Astrocyte (in vitro differentiated cells and primary cell): ENCODE measurements at regions not wholly inside any gene's neighbourhood (a gene's known extent, or its start where the extent isn't known, plus 50 kb on each side); places are given as distances from the start of the nearest gene placed in this dataset.

Experiments used
- DNase-seq: peaks from one replicate; pipeline ENCODE4 v3.0.0-alpha.2; 2010; ENCODE audit warnings: low read depth
- FAIRE-seq: peaks from 2 replicates; lab custom pipeline; 2011; peaks lifted over from hg19 to GRCh38; lab: Jason Lieb, UNC
- H2AFZ ChIP-seq: 2 replicates; pipeline ENCODE4 v1.6.0; 2012; ENCODE audit warnings: low read depth, low read length, inconsistent platforms
- H3K27ac ChIP-seq: 2 replicates; pipeline ENCODE4 v1.5.1; 2011; ENCODE audit warnings: low read depth, low read length, inconsistent platforms
- H3K27me3 ChIP-seq: 2 replicates; pipeline ENCODE4 v1.6.0; 2011; ENCODE audit warnings: low read length, inconsistent platforms; ENCODE audit not compliant: insufficient read depth
- H3K36me3 ChIP-seq: 2 replicates; pipeline ENCODE4 v1.5.1; 2011; ENCODE audit warnings: low read length, inconsistent platforms; ENCODE audit not compliant: insufficient read depth
- H3K4me1 ChIP-seq: 2 replicates; pipeline ENCODE4 v1.5.1; 2011; ENCODE audit warnings: low read length, inconsistent platforms; ENCODE audit not compliant: insufficient read depth
- H3K4me2 ChIP-seq: 2 replicates; pipeline ENCODE4 v1.6.0; 2012; ENCODE audit warnings: low read length, inconsistent platforms
- H3K4me3 ChIP-seq: 2 replicates; pipeline ENCODE4 v1.5.1; 2011; ENCODE audit warnings: low read depth, mild to moderate bottlenecking, low read length, inconsistent platforms; ENCODE audit not compliant: insufficient read depth
- H3K79me2 ChIP-seq: 2 replicates; pipeline ENCODE4 v1.6.0; 2012; ENCODE audit warnings: mild to moderate bottlenecking, low read length, inconsistent platforms; ENCODE audit not compliant: insufficient read depth
- H3K9ac ChIP-seq: 2 replicates; pipeline ENCODE4 v1.6.0; 2012; ENCODE audit warnings: mild to moderate bottlenecking, low read length, inconsistent platforms
- H3K9me3 ChIP-seq: 2 replicates; pipeline ENCODE4 v1.5.1; 2012; ENCODE audit warnings: low read depth, mild to moderate bottlenecking, low read length, inconsistent platforms; ENCODE audit not compliant: insufficient read depth
- H4K20me1 ChIP-seq: 2 replicates; pipeline ENCODE4 v1.6.0; 2012; ENCODE audit warnings: low read length, inconsistent platforms; ENCODE audit not compliant: insufficient read depth
- H3K27ac Mint-ChIP-seq: one replicate; pipeline ENCODE4 v1.8.0; 2021; ENCODE audit warnings: mild to moderate bottlenecking, mixed read lengths; ENCODE audit not compliant: unreplicated experiment
- H3K27me3 Mint-ChIP-seq: one replicate; pipeline ENCODE4 v1.8.0; 2021; ENCODE audit warnings: low read depth, mixed read lengths; ENCODE audit not compliant: unreplicated experiment
- H3K36me3 Mint-ChIP-seq: one replicate; pipeline ENCODE4 v1.8.0; 2021; ENCODE audit warnings: low read depth, mixed read lengths; ENCODE audit not compliant: unreplicated experiment
- H3K4me1 Mint-ChIP-seq: one replicate; pipeline ENCODE4 v1.8.0; 2021; ENCODE audit warnings: low read depth, mixed read lengths; ENCODE audit not compliant: unreplicated experiment
- H3K4me3 Mint-ChIP-seq: one replicate; pipeline ENCODE4 v1.8.0; 2021; ENCODE audit warnings: mild to moderate bottlenecking, moderate library complexity, mixed read lengths; ENCODE audit not compliant: unreplicated experiment
- H3K9me3 Mint-ChIP-seq: one replicate; pipeline ENCODE4 v1.8.0; 2021; ENCODE audit warnings: mild to moderate bottlenecking, mixed read lengths; ENCODE audit not compliant: unreplicated experiment
- EZH2 ChIP-seq: IDR thresholded peaks from 2 replicates; pipeline ENCODE4 v1.6.1; 2012; ENCODE audit warnings: mild to moderate bottlenecking, low read length, inconsistent platforms; ENCODE audit not compliant: insufficient read depth
- TF ChIP-seq, protein P1 (sequence below): IDR thresholded peaks from 2 replicates; pipeline ENCODE4 v1.5.1; 2011; ENCODE audit warnings: low read depth, mild to moderate bottlenecking, inconsistent platforms, low read length, moderate library complexity; ENCODE audit not compliant: insufficient read depth

DNA sequence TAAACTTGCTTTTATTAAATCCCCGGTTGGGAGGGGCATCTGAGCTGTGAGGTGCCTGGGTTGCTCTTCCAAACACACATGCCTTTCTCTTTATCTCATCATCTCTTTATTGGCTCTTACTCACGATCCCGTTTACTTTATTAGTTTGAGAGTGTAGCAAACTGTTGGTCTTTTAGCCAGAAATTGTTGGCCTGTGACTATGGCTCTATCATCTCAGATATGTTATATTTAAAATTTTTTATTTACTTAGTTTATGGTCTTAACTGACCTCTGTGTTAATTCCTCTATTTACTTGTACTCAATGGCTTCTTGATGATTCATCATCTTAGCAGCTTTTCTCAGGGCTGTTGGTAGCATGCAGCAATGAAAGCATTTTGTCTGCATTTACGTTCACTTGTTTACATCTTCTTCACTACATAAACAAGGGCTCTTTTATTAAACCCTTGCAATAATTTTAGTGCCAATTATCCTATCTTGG, 408.4 kb downstream of the HRH4 start:
- no peaks in the 10 kb centered on the region for H3K27me3 ChIP-seq
- no peaks in the 10 kb centered on the region for H3K36me3 ChIP-seq
- no peaks in the 10 kb centered on the region for H3K27me3 Mint-ChIP-seq
- no peak overlapping the region for H3K4me2 ChIP-seq
- H3K27ac ChIP-seq = no peak overlapping the region
- no peaks in the 10 kb centered on the region for H3K36me3 Mint-ChIP-seq
- H3K9ac ChIP-seq = no peak overlapping the region
- no peaks in the 10 kb centered on the region for H4K20me1 ChIP-seq
- FAIRE-seq (no peak), DNase-seq (no peak)
- H3K4me1 ChIP-seq = no peaks in the 10 kb centered on the region
- H3K4me3 Mint-ChIP-seq = no peak overlapping the region
- H3K27ac Mint-ChIP-seq = no peak overlapping the region
- no peaks in the 10 kb centered on the region for H3K9me3 ChIP-seq
- H3K79me2 ChIP-seq = no peaks in the 10 kb centered on the region
- H3K9me3 Mint-ChIP-seq = peaks cover 1% of the 10 kb centered on the region
- no peak overlapping the region for H2AFZ ChIP-seq
- no peaks in the 10 kb centered on the region for H3K4me1 Mint-ChIP-seq
- TF ChIP-seq, protein P1, sequence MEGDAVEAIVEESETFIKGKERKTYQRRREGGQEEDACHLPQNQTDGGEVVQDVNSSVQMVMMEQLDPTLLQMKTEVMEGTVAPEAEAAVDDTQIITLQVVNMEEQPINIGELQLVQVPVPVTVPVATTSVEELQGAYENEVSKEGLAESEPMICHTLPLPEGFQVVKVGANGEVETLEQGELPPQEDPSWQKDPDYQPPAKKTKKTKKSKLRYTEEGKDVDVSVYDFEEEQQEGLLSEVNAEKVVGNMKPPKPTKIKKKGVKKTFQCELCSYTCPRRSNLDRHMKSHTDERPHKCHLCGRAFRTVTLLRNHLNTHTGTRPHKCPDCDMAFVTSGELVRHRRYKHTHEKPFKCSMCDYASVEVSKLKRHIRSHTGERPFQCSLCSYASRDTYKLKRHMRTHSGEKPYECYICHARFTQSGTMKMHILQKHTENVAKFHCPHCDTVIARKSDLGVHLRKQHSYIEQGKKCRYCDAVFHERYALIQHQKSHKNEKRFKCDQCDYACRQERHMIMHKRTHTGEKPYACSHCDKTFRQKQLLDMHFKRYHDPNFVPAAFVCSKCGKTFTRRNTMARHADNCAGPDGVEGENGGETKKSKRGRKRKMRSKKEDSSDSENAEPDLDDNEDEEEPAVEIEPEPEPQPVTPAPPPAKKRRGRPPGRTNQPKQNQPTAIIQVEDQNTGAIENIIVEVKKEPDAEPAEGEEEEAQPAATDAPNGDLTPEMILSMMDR = no peak
- no peak for TF ChIP-seq EZH2
- H3K4me3 ChIP-seq = no peak overlapping the region

DNA sequence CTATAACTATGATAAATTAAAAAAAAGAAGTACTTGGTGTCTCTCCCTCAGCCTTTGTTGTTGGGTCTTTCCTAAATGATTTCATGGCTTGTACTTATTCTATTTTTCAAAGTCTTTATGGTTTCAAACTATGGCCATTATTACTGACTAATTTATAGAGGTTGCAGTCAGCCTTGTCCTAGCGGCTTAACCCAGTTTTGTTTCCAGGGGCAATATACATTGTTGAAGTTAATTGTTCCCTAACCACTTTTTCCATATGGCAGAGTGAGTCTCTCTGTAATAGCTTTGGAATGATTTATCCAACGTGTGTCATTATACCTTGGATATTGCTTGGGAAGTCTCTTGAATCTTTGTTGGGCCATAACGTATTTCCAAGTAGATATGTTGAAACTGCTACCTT, 408.8 kb downstream of the HRH4 start:
- H3K27ac Mint-ChIP-seq = no peak overlapping the region
- FAIRE-seq (no peak), DNase-seq (no peak)
- Histone ChIP-seq H3K4me3 (no peak overlapping the region), H3K27me3 (no peaks in the 10 kb centered on the region), H3K4me1 (no peaks in the 10 kb centered on the region), H4K20me1 (no peaks in the 10 kb centered on the region), H3K27ac (no peak overlapping the region), H3K4me2 (no peak overlapping the region), H3K79me2 (no peaks in the 10 kb centered on the region), H3K36me3 (no peaks in the 10 kb centered on the region), H3K9me3 (no peaks in the 10 kb centered on the region), H3K9ac (no peak overlapping the region), H2AFZ (no peak overlapping the region)
- H3K9me3 Mint-ChIP-seq = peaks cover 1% of the 10 kb centered on the region
- TF ChIP-seq, protein P1 = no peak
- no peaks in the 10 kb centered on the region for H3K4me1 Mint-ChIP-seq
- no peaks in the 10 kb centered on the region for H3K27me3 Mint-ChIP-seq
- H3K36me3 Mint-ChIP-seq = no peaks in the 10 kb centered on the region
- no peak overlapping the region for H3K4me3 Mint-ChIP-seq

DNA sequence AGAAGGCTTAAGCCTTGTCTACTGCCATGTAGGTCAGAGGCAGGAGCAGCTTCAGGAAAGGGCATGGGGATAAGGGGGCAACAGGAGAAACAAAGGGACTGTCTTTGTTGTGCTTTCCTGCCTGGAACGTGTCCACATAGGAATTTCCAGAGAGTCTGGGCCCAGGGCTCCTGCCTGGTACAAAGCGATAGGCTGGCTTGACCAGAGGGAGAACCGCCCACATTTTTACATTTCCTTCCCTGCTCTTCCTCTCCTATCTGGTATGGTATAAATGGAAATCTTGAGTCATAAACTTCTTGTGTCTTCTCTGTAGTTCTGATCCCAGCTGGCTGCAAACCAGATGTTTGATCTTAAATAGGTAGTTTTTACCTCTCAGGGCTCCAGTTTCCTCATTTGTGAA, 414.8 kb downstream of the HRH4 start:
- Histone ChIP-seq H3K9ac (no peak overlapping the region), H3K4me2 (no peak overlapping the region), H4K20me1 (no peaks in the 10 kb centered on the region), H3K27me3 (no peaks in the 10 kb centered on the region), H3K4me3 (no peak overlapping the region), H3K36me3 (no peaks in the 10 kb centered on the region), H3K27ac (no peak overlapping the region), H3K9me3 (peaks cover 3% of the 10 kb centered on the region), H3K79me2 (no peaks in the 10 kb centered on the region), H3K4me1 (no peaks in the 10 kb centered on the region), H2AFZ (no peak overlapping the region)
- no peak for FAIRE-seq
- no peak overlapping the region for H3K27ac Mint-ChIP-seq
- peaks cover 1% of the 10 kb centered on the region for H3K27me3 Mint-ChIP-seq
- no peaks in the 10 kb centered on the region for H3K36me3 Mint-ChIP-seq
- TF ChIP-seq, protein P1 = no peak
- TF ChIP-seq EZH2 = no peak
- H3K9me3 Mint-ChIP-seq = no peaks in the 10 kb centered on the region
- H3K4me3 Mint-ChIP-seq = no peak overlapping the region
- no peak for DNase-seq
- peaks cover 18% of the 10 kb centered on the region for H3K4me1 Mint-ChIP-seq
